ENCODE measurements at regions not wholly inside any gene's neighbourhood (a gene's known extent, or its start where the extent isn't known, plus 50 kb on each side); places are given as distances from the start of the nearest gene placed in this dataset.

- peak in 1 of 2 donors; percentile 31 for ATAC-seq (ENCODE audit: low FRiP score in 2 of 2)
Observed at GRCh38 chrX:51395480-51395809, 62.8 kb downstream of the NUDT10 start.

More at GRCh38 chrX:51395480-51395809, 62.8 kb downstream of the NUDT10 start:
- DNase-seq: no peak
- no peak overlapping the region for H3K27ac ChIP-seq
- TF ChIP-seq POLR2A (IDR thresholded peaks at IDR 0.05) (no peak), CTCF (IDR thresholded peaks at IDR 0.05) (no peak), EP300 (IDR thresholded peaks at IDR 0.05) (no peak), POLR2AphosphoS5 (IDR thresholded peaks at IDR 0.05) (no peak)
- peaks cover 0 to 3% (median 0%) of the 10 kb centered on the region in 4 donors for H3K9me3 ChIP-seq
- peaks cover 0 to 6% (median 0%) of the 10 kb centered on the region in 4 donors for H3K27me3 ChIP-seq
- H3K4me1 ChIP-seq: peaks cover 0 to 6% (median 0%) of the 10 kb centered on the region in 4 donors
- peak overlapping the region in 3 of 4 donors; percentile 35 to 47 (median 44) for H3K4me3 ChIP-seq
- WGBS, 2 donors: 43 to 50% methylated on average over 4 of the region's 4 CpGs
- no peaks in the 10 kb centered on the region for H3K36me3 ChIP-seq

Measured in upper lobe of left lung (tissue), 6 donors.